Aorta (tissue), 5 donors: ENCODE measurements at regions not wholly inside any gene's neighbourhood (a gene's known extent, or its start where the extent isn't known, plus 50 kb on each side); places are given as distances from the start of the nearest gene placed in this dataset.

ENCODE experiments used
- ATAC-seq: fragments of 200-7000 bp; cut with Tn5 transposase; one replicate; pipeline ENCODE4 v1.9.1; 2022; ENCODE audit warnings: moderate library complexity; ENCODE audit not compliant: low FRiP score
- DNase-seq, 2 donors: peaks; one replicate each; pipeline ENCODE4 v3.0.0-alpha.2; 2020
- H3K27ac ChIP-seq, 2 donors: one replicate each; pipeline ENCODE4 v1.5.1; 2013; ENCODE audit warnings: low read length in 2 of 2, mild to moderate bottlenecking in 2 of 2, moderate library complexity in 2 of 2, control low read depth in 1 of 2, inconsistent platforms in 1 of 2, low read depth in 1 of 2
- H3K27me3 ChIP-seq, 2 donors: one replicate each; pipeline ENCODE4 v1.6.1; 2013; ENCODE audit warnings: control low read depth in 1 of 2, low read length in 1 of 2, mild to moderate bottlenecking in 1 of 2, moderate library complexity in 1 of 2; ENCODE audit not compliant: insufficient read depth in 2 of 2, control insufficient read depth in 1 of 2
- H3K36me3 ChIP-seq, 2 donors: one replicate each; pipeline ENCODE4 v1.6.1; 2013; ENCODE audit warnings: control low read depth in 1 of 2, low read length in 1 of 2, mild to moderate bottlenecking in 1 of 2; ENCODE audit not compliant: insufficient read depth in 2 of 2, control insufficient read depth in 1 of 2
- H3K4me1 ChIP-seq, 2 donors: one replicate each; pipeline ENCODE4 v1.6.1; 2013; ENCODE audit warnings: low read length in 2 of 2, control low read depth in 1 of 2, mild to moderate bottlenecking in 1 of 2, moderate library complexity in 1 of 2; ENCODE audit not compliant: insufficient read depth in 2 of 2, control insufficient read depth in 1 of 2
- H3K4me3 ChIP-seq, 2 donors: one replicate each; pipeline ENCODE4 v1.5.1; 2013; ENCODE audit warnings: low read length in 2 of 2, control low read depth in 1 of 2, mild to moderate bottlenecking in 1 of 2
- H3K9me3 ChIP-seq: one replicate; pipeline ENCODE4 v1.6.1; 2013; ENCODE audit warnings: mild to moderate bottlenecking, low read length; ENCODE audit not compliant: control insufficient read depth
- WGBS, 2 donors: extraction: QIAGEN DNeasy Blood & Tissue Kit; methylation state at CpG; one replicate each; pipeline ENCODE4 v1.1.7; 2013; 5-methylcytosine and 5-hydroxymethylcytosine counted together
- intact Hi-C, 2 donors: fragments of 100-400 bp; cut with DNase I; formaldehyde crosslinking; loops; one replicate each; pipeline versions ENCODE4 v1.14.2 to v1.15.0; 2022
- donor health status: healthy with polysubstance abuse.
- donor health status: Bipolar disorder and iron deficiency.
- donor health status: DM: no; HTN: no; CAD: no.
- donor health status: DM: no; HTN: no; CAD: no.
- donor health status: DM: yes; HTN: yes; CAD: no.

DNA sequence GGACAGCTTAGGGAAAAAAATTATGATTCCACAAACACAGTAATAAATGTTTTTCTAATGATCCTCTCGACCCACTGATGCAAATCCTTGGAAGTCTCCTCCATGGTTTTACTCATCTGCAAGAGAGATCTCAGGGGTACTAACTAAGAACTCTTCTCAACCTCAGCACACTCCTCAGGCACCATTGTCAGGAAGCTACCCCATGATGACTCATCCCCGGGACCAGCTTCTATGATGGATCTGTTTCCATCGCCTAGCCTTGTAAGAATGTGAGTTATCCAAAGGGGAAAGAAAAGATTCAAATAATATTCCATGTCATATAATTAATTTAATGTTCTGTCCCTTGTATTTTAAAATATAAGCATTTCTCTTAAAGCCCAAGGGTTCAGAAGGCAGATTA, 816.1 kb upstream of the IGFBP7 start:
- Histone ChIP-seq H3K27ac (no peak overlapping the region), H3K9me3 (no peaks in the 10 kb centered on the region), H3K27me3 (no peaks in the 10 kb centered on the region), H3K4me3 (no peak overlapping the region), H3K4me1 (no peaks in the 10 kb centered on the region), H3K36me3 (no peaks in the 10 kb centered on the region)
- WGBS, 2 donors = 62 to 81% methylated on average over 3 of the region's 3 CpGs
- intact Hi-C loops = no loop called here
- DNase-seq (no peak), ATAC-seq (no peak)

DNA sequence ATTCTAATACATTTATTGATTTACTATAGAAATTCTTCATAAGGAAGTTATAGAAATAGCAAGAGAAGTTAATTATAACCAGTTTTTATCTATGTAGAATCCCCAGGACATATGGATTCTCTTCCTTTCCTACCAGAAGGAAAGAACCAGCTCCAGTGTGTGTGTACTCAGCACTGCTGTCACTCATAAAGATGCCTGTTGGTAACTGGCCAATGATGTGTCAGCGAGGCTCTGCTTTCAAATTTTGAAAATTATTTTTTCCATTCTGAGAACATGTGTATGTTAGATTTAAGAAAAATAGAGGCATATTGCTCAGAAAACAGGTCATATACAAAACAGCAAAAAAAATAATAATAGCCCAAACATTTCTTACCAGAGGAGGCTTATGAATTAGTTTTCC, 814.8 kb upstream of the IGFBP7 start:
- 47 to 48% methylated on average over 1 of the region's 1 CpG for WGBS, 2 donors
- no peaks in the 10 kb centered on the region for H3K9me3 ChIP-seq
- intact Hi-C loops = loop anchor here in 1 of 2 donors (2.0 kb wide), 1 partner anchor 68 kb away; no protein-coding TSS in a partner anchor

DNA sequence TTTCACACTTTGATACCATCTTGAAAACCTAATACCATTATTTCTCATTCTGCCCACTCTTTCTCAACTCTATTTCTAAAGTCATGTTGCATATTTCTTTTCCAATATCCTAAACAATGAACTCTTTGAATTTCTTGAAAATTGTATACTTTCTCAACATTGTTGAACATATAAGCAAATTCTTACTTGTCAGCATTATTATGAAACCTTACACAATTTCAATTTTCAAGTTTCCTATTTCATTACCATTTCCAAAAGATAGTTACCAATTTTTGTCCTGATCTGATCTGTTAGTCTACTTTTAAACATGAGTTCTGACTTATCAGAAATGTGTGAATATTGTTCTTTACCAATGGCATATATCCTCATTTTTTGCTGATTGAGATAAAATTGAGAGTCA, 806.3 kb upstream of the IGFBP7 start:
- intact Hi-C loops = no loop called here
- no peak for DNase-seq
- no peak overlapping the region for H3K27ac ChIP-seq
- H3K9me3 ChIP-seq = peaks cover 2% of the 10 kb centered on the region
- no peaks in the 10 kb centered on the region for H3K4me1 ChIP-seq
- no peak overlapping the region for H3K4me3 ChIP-seq
- H3K27me3 ChIP-seq = no peaks in the 10 kb centered on the region
- ATAC-seq = no peak
- no peaks in the 10 kb centered on the region for H3K36me3 ChIP-seq

More for the DNA sequence above, 814.8 kb upstream of the IGFBP7 start:
- Histone ChIP-seq H3K27me3 (no peaks in the 10 kb centered on the region), H3K4me3 (no peak overlapping the region), H3K4me1 (no peaks in the 10 kb centered on the region), H3K27ac (no peak overlapping the region), H3K36me3 (no peaks in the 10 kb centered on the region)
- DNase-seq (no peak), ATAC-seq (no peak)

GRCh38 chr4:57911203-57911602, 801.0 kb upstream of the IGFBP7 start:
- H3K4me3 ChIP-seq = no peak overlapping the region
- ATAC-seq = no peak
- intact Hi-C loops = no loop called here
- no peak for DNase-seq
- no peak overlapping the region for H3K27ac ChIP-seq
- H3K4me1 ChIP-seq = no peaks in the 10 kb centered on the region
- no peaks in the 10 kb centered on the region for H3K9me3 ChIP-seq
- H3K27me3 ChIP-seq = no peaks in the 10 kb centered on the region
- no peaks in the 10 kb centered on the region for H3K36me3 ChIP-seq

DNA sequence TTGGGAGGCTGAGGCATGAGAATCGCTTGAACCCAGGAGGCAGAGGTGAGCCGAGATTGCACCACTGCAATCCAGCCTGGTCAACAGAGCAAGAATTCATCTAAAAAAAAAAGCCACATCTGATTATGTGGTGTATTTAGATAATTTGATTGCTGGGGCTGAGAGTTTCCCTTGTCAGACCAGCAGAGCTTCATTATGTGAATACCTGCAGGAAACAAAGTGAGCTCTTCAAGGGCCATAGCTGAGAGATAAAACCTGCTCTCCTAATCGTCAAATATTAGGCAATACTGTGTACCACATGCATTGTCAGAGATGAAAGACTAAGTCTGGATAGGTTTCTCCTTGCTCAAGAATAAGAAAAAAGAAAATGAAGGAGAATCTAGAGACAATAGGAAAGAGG, 800.0 kb upstream of the IGFBP7 start:
- Histone ChIP-seq H3K27ac (no peak overlapping the region), H3K27me3 (no peaks in the 10 kb centered on the region), H3K4me1 (no peaks in the 10 kb centered on the region), H3K36me3 (no peaks in the 10 kb centered on the region), H3K9me3 (no peaks in the 10 kb centered on the region), H3K4me3 (no peak overlapping the region)
- no peak for DNase-seq
- ATAC-seq = no peak
- WGBS, 2 donors = 91 to 93% methylated on average over 3 of the region's 3 CpGs
- intact Hi-C loops = no loop called here

- intact Hi-C loops = no loop called here
- 87 to 88% methylated on average over 3 of the region's 3 CpGs for WGBS, 2 donors
Observed at GRCh38 chr4:57905965-57906364, 795.8 kb upstream of the IGFBP7 start.

GRCh38 chr4:57877047-57877458, 766.9 kb upstream of the IGFBP7 start:
- intact Hi-C loops = no loop called here
- no peak overlapping the region for H3K4me3 ChIP-seq
- no peaks in the 10 kb centered on the region for H3K36me3 ChIP-seq
- 10 to 13% methylated on average over 3 of the region's 3 CpGs for WGBS, 2 donors
- no peaks in the 10 kb centered on the region for H3K4me1 ChIP-seq
- no peak for DNase-seq
- ATAC-seq = no peak
- H3K27ac ChIP-seq = no peak overlapping the region
- H3K27me3 ChIP-seq = no peaks in the 10 kb centered on the region
- peaks cover 2% of the 10 kb centered on the region for H3K9me3 ChIP-seq

More at GRCh38 chr4:57905965-57906364, 795.8 kb upstream of the IGFBP7 start:
- Histone ChIP-seq H3K27ac (no peak overlapping the region), H3K4me1 (no peaks in the 10 kb centered on the region), H3K4me3 (no peak overlapping the region), H3K27me3 (no peaks in the 10 kb centered on the region), H3K36me3 (no peaks in the 10 kb centered on the region), H3K9me3 (no peaks in the 10 kb centered on the region)
- DNase-seq = no peak
- ATAC-seq = no peak

DNA sequence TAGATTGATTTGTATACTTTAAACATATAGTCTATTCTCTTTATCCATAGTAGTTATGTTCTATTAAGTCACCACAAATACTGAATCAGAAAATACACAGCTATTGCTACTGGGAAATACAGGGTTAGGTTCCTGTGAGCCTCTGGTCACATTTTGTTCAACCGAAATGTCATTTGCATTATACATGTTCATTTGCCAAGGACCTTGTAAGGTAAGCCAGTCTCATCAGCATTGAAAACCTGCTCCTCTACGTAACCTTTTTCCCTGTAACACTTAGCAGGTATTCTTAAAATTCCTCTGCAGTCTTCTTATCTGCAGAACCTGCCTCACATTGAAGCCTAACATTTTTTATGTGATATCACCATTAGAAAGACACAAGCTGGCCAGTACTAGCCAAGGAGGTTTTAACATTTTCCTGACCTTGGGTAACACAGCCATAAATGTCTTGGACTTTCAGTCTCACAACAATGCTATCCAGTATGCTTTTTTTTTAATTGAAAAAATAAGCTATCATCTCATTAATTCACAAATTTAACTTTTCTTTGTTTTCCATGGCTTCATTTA, 765.7 kb upstream of the IGFBP7 start:
- H3K27me3 ChIP-seq = no peaks in the 10 kb centered on the region
- 82 to 91% methylated on average over 2 of the region's 2 CpGs for WGBS, 2 donors
- H3K4me3 ChIP-seq = no peak overlapping the region
- H3K27ac ChIP-seq = no peak overlapping the region
- H3K4me1 ChIP-seq = no peaks in the 10 kb centered on the region
- H3K9me3 ChIP-seq = peaks cover 1% of the 10 kb centered on the region
- no peak for DNase-seq
- intact Hi-C loops = no loop called here
- ATAC-seq = no peak
- no peaks in the 10 kb centered on the region for H3K36me3 ChIP-seq

DNA sequence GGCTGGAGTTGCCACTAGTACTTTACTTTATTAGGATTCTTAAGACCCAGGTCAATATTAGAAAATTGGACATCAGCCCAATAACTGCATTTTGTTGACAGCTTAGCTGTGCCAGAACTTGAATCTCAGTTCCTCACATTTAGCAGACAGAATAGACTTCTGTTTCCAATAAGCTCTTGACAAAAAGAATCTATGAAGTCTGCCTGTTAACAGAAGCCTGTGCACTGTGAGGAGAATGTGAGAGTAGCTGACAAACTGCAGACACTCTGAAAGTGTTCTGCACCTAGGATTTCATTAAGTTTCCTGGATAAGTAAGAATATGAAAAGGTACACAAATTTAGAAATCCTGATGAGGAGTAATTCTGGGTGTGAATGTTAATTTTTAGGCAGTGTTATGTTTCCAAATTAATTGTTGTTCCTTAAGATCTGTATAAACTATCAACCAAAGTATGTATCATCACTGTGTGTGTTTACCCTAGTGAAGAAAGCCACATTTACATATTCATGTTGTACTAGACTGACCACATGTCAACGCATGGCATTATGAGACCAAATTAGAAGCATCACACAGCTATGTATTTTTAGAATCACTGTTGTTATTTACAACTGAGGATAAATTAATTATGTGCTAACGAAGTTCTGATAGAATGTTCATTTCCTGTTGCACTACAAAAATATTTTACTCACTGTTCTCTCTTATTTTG, 756.4 kb upstream of the IGFBP7 start:
- 75 to 80% methylated on average over 2 of the region's 2 CpGs for WGBS, 2 donors
- no peak overlapping the region for H3K27ac ChIP-seq
- intact Hi-C loops = no loop called here
- H3K4me3 ChIP-seq = no peak overlapping the region
- DNase-seq = no peak
- no peaks in the 10 kb centered on the region for H3K36me3 ChIP-seq
- no peaks in the 10 kb centered on the region for H3K9me3 ChIP-seq
- H3K4me1 ChIP-seq = no peaks in the 10 kb centered on the region
- H3K27me3 ChIP-seq = no peaks in the 10 kb centered on the region
- ATAC-seq = no peak
